HepG2 (cell line): ENCODE measurements at regions not wholly inside any gene's neighbourhood (a gene's known extent, or its start where the extent isn't known, plus 50 kb on each side); places are given as distances from the start of the nearest gene placed in this dataset.

ENCODE experiments used
- ATAC-seq: fragments of 200-7000 bp; cut with Tn5 transposase; 3 replicates; pipeline ENCODE4 v1.9.1; 2020; ENCODE audit warnings: mild to moderate bottlenecking, moderate library complexity
- BruUV-seq: library from RNA; stranded (reverse); fragments of 400-500 nt; replicated peaks from 2 replicates; lab custom pipeline; 2021; lab: Mats Ljungman, UMichigan
- CTCF ChIA-PET: fragments of 300-600 bp; formaldehyde crosslinking; extraction: SDS; loops from one replicate; lab custom pipeline; 2021; ENCODE audit warnings: low total read pairs, inconsistent platforms, low intra/inter-chr PET ratio; lab: Yijun Ruan, JAX
- POLR2A ChIA-PET: fragments of 350-600 bp; sonication (Branson Sonifier 250); formaldehyde crosslinking; loops from one replicate; lab custom pipeline; 2020; ENCODE audit warnings: antibody characterized with exemption, inconsistent platforms; lab: Yijun Ruan, JAX
- DNase-seq: peaks from one replicate; pipeline ENCODE4 v3.0.0-alpha.2; 2015; ENCODE audit warnings: low spot score
- FAIRE-seq: peaks from 3 replicates; lab custom pipeline; 2011; peaks lifted over from hg19 to GRCh38; lab: Jason Lieb, UNC
- H2AFZ ChIP-seq: one replicate; pipeline ENCODE4 v1.6.1; 2011; ENCODE audit warnings: low read length, inconsistent platforms
- H3K27ac ChIP-seq: fragments of 300-600 bp; 3 replicates; pipeline ENCODE4 v1.8.0; 2011; ENCODE audit warnings: mixed run types, mild to moderate bottlenecking, mixed read lengths, low read length, inconsistent platforms; ENCODE audit not compliant: insufficient read depth; ENCODE audit errors: extremely low read length
- H3K27me3 ChIP-seq, 2 experiments: fragments of 200-600 bp in 1 of 2; 2 replicates in 1 of 2; 3 replicates in 1 of 2; pipeline versions ENCODE4 v1.6.0 to v1.8.0; 2011; ENCODE audit warnings: low read length in 2 of 2, mild to moderate bottlenecking in 2 of 2, moderate library complexity in 2 of 2, inconsistent platforms in 1 of 2; ENCODE audit not compliant: insufficient read depth in 2 of 2, control insufficient read depth in 1 of 2
- H3K36me3 ChIP-seq, 2 experiments: fragments of 200-600 bp in 1 of 2; replicated peaks in 1 of 2; 2 replicates in 1 of 2; 3 replicates in 1 of 2; pipeline versions ENCODE4 v1.5.1 to v1.8.0; 2011; ENCODE audit warnings: low read length in 2 of 2, inconsistent platforms in 1 of 2; ENCODE audit not compliant: insufficient read depth in 2 of 2, control insufficient read depth in 1 of 2
- H3K4me1 ChIP-seq: 2 replicates; pipeline ENCODE4 v1.5.1; 2012; ENCODE audit warnings: low read length, inconsistent platforms; ENCODE audit not compliant: insufficient read depth
- H3K4me2 ChIP-seq: 2 replicates; pipeline ENCODE4 v1.6.0; 2011; ENCODE audit warnings: low read depth, low read length, inconsistent platforms
- H3K4me3 ChIP-seq, 3 experiments: fragments of 200-600 bp in 1 of 3; sonication (generic), shearing (Covaris generic) in 1 of 3; replicated peaks in 1 of 3; 2 replicates each; pipeline ENCODE4 v1.5.1; 2011 to 2016; ENCODE audit warnings: low read length in 3 of 3, inconsistent platforms in 2 of 3, low read depth in 2 of 3, mild to moderate bottlenecking in 2 of 3, control low read depth in 1 of 3, mixed read lengths in 1 of 3; ENCODE audit not compliant: insufficient read depth in 1 of 3
- H3K79me2 ChIP-seq: one replicate; pipeline ENCODE4 v1.6.1; 2011; ENCODE audit warnings: low read length, inconsistent platforms; ENCODE audit not compliant: insufficient read depth
- H3K9ac ChIP-seq: 2 replicates; pipeline ENCODE4 v1.6.0; 2011; ENCODE audit warnings: mild to moderate bottlenecking, low read depth, low read length, inconsistent platforms; ENCODE audit not compliant: insufficient read depth
- H3K9me3 ChIP-seq: 2 replicates; pipeline ENCODE4 v1.5.1; 2012; ENCODE audit warnings: mild to moderate bottlenecking, low read length
- H4K20me1 ChIP-seq: 2 replicates; pipeline ENCODE4 v1.6.0; 2011; ENCODE audit warnings: inconsistent platforms, mild to moderate bottlenecking, low read length, moderate library complexity; ENCODE audit not compliant: insufficient read depth
- EHMT2 ChIP-seq: fragments of 200-600 bp; sonication (generic); IDR thresholded peaks from 2 replicates; pipeline ENCODE4 v1.7.0; 2017; ENCODE audit warnings: antibody characterized with exemption, low read depth, low read length, borderline replicate concordance
- FOXJ3 ChIP-seq: sonication (generic); formaldehyde crosslinking; IDR thresholded peaks from 2 replicates; pipeline ENCODE4 v1.4.0; 2020; ENCODE audit warnings: missing genetic modification reagents, mild to moderate bottlenecking, borderline replicate concordance
- IRF2 ChIP-seq: IDR thresholded peaks from 2 replicates; pipeline ENCODE4 v1.6.1; 2018; ENCODE audit warnings: missing genetic modification reagents, missing compliant biosample characterization
- MED8 ChIP-seq: sonication (generic); formaldehyde crosslinking; IDR thresholded peaks from 2 replicates; pipeline ENCODE4 v1.8.1; 2023; ENCODE audit warnings: mild to moderate bottlenecking, missing genetic modification reagents; ENCODE audit not compliant: insufficient replicate concordance
- PHF8 ChIP-seq: sonication (generic); formaldehyde crosslinking; IDR thresholded peaks from 2 replicates; pipeline ENCODE4 v1.5.0; 2020; ENCODE audit warnings: missing genetic modification reagents
- SMAD1 ChIP-seq: sonication (generic); formaldehyde crosslinking; IDR thresholded peaks from 2 replicates; pipeline ENCODE4 v1.4.0; 2020; ENCODE audit warnings: missing genetic modification reagents, low read depth, mild to moderate bottlenecking, borderline replicate concordance
- SRSF1 ChIP-seq: fragments of 200-400 bp; formaldehyde crosslinking; optimal IDR thresholded peaks from 2 replicates; pipeline ENCODE3; 2017; ENCODE audit warnings: mild to moderate bottlenecking, low read depth, low read length, moderate library complexity
- ZBTB49 ChIP-seq: sonication (generic); formaldehyde crosslinking; IDR thresholded peaks from 2 replicates; pipeline ENCODE4 v1.4.0; 2020; ENCODE audit warnings: missing genetic modification reagents, borderline replicate concordance
- ZMYM3 ChIP-seq: sonication (generic); formaldehyde crosslinking; IDR thresholded peaks from 2 replicates; pipeline ENCODE4 v1.5.1; 2020; ENCODE audit warnings: mild to moderate bottlenecking, missing genetic modification reagents
- WGBS: methylation state at CpG from one replicate; pipeline ENCODE4 v1.1.6; 2017; ENCODE audit warnings: low lambda C conversion rate; 5-methylcytosine and 5-hydroxymethylcytosine counted together
- in situ Hi-C: cut with HindIII; loops from 2 replicates; pipeline ENCODE4 v1.10.0; 2017; ENCODE audit warnings: low pct_unique_long_range_greater_than_20kb; ENCODE audit not compliant: extremely low pct_ligation_motif_present
- intact Hi-C: fragments of 100-400 bp; cut with micrococcal nuclease; formaldehyde crosslinking; loops from one replicate; pipeline ENCODE4 v1.10.0; 2022; ENCODE audit not compliant: unreplicated experiment
- TF ChIP-seq, protein P1 (sequence below): IDR thresholded peaks from 2 replicates; pipeline ENCODE4 v1.6.1; 2016; ENCODE audit warnings: low read depth, missing genetic modification reagents, missing compliant biosample characterization
- TF ChIP-seq, protein P2 (sequence below): sonication (generic); formaldehyde crosslinking; IDR thresholded peaks from 2 replicates; pipeline ENCODE4 v1.8.1; 2023; ENCODE audit warnings: mild to moderate bottlenecking, missing genetic modification reagents
- TF ChIP-seq, protein P3 (sequence below): sonication (generic); formaldehyde crosslinking; IDR thresholded peaks from 2 replicates; pipeline ENCODE4 v1.8.0; 2022; ENCODE audit warnings: missing genetic modification reagents, mild to moderate bottlenecking, moderate library complexity, borderline replicate concordance

DNA sequence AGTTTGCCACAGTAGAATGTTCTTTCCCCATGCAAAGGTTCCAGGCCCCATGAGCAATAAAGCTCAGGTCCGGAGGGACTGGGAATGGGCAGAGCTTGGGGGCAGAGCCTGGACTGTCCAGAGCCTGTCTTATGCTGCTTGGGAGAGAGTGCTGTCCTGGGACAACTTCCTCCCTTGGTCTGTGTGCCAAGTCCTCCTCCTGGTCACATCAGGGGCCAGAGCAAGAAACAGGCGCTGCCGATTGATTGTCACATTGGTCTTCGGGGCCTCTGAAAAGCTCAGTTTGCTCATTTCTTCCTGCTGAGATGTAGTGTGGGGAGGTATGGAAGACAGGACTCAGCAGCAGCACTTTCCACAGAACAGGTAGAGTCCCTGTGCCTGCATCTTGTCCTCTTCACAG lies 54.0 kb upstream of the FCN1 start:
- Histone ChIP-seq H3K36me3 (no peaks in the 10 kb centered on the region), H3K27me3 (peaks cover 2 to 41% of the 10 kb centered on the region in 2 experiments; a peak in 4 of 5 replicates), H2AFZ (no peak overlapping the region), H3K79me2 (no peaks in the 10 kb centered on the region), H3K27ac (no peak overlapping the region), H4K20me1 (peaks cover 3% of the 10 kb centered on the region; the same call in 1 of the 2 replicates), H3K4me2 (no peak overlapping the region), H3K4me3 (no peak overlapping the region), H3K9me3 (no peaks in the 10 kb centered on the region), H3K9ac (no peak overlapping the region), H3K4me1 (no peaks in the 10 kb centered on the region)
- in situ Hi-C loops (no loop called here), intact Hi-C loops (no loop called here)
- no CpG with 5 or more reads among the region's 4 CpGs for WGBS
- no peak for ATAC-seq
- CTCF ChIA-PET = no interaction called here
- BruUV-seq = no TSS peak
- no peak for FAIRE-seq
- POLR2A ChIA-PET = no interaction called here
- no peak for DNase-seq
- TF ChIP-seq, protein P1, sequence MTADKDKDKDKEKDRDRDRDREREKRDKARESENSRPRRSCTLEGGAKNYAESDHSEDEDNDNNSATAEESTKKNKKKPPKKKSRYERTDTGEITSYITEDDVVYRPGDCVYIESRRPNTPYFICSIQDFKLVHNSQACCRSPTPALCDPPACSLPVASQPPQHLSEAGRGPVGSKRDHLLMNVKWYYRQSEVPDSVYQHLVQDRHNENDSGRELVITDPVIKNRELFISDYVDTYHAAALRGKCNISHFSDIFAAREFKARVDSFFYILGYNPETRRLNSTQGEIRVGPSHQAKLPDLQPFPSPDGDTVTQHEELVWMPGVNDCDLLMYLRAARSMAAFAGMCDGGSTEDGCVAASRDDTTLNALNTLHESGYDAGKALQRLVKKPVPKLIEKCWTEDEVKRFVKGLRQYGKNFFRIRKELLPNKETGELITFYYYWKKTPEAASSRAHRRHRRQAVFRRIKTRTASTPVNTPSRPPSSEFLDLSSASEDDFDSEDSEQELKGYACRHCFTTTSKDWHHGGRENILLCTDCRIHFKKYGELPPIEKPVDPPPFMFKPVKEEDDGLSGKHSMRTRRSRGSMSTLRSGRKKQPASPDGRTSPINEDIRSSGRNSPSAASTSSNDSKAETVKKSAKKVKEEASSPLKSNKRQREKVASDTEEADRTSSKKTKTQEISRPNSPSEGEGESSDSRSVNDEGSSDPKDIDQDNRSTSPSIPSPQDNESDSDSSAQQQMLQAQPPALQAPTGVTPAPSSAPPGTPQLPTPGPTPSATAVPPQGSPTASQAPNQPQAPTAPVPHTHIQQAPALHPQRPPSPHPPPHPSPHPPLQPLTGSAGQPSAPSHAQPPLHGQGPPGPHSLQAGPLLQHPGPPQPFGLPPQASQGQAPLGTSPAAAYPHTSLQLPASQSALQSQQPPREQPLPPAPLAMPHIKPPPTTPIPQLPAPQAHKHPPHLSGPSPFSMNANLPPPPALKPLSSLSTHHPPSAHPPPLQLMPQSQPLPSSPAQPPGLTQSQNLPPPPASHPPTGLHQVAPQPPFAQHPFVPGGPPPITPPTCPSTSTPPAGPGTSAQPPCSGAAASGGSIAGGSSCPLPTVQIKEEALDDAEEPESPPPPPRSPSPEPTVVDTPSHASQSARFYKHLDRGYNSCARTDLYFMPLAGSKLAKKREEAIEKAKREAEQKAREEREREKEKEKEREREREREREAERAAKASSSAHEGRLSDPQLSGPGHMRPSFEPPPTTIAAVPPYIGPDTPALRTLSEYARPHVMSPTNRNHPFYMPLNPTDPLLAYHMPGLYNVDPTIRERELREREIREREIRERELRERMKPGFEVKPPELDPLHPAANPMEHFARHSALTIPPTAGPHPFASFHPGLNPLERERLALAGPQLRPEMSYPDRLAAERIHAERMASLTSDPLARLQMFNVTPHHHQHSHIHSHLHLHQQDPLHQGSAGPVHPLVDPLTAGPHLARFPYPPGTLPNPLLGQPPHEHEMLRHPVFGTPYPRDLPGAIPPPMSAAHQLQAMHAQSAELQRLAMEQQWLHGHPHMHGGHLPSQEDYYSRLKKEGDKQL (CRISPR knock-in tag) = no peak
- TF ChIP-seq MED8 (CRISPR knock-in tag) (no peak), SMAD1 (CRISPR knock-in tag) (no peak), IRF2 (CRISPR knock-in tag) (no peak), PHF8 (CRISPR knock-in tag) (no peak), EHMT2 (no peak), ZMYM3 (CRISPR knock-in tag) (no peak), FOXJ3 (CRISPR knock-in tag) (no peak), ZBTB49 (no peak), SRSF1 (no peak)
- TF ChIP-seq, protein P2, sequence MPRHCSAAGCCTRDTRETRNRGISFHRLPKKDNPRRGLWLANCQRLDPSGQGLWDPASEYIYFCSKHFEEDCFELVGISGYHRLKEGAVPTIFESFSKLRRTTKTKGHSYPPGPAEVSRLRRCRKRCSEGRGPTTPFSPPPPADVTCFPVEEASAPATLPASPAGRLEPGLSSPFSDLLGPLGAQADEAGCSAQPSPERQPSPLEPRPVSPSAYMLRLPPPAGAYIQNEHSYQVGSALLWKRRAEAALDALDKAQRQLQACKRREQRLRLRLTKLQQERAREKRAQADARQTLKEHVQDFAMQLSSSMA (CRISPR knock-in tag) = no peak
- TF ChIP-seq, protein P3, sequence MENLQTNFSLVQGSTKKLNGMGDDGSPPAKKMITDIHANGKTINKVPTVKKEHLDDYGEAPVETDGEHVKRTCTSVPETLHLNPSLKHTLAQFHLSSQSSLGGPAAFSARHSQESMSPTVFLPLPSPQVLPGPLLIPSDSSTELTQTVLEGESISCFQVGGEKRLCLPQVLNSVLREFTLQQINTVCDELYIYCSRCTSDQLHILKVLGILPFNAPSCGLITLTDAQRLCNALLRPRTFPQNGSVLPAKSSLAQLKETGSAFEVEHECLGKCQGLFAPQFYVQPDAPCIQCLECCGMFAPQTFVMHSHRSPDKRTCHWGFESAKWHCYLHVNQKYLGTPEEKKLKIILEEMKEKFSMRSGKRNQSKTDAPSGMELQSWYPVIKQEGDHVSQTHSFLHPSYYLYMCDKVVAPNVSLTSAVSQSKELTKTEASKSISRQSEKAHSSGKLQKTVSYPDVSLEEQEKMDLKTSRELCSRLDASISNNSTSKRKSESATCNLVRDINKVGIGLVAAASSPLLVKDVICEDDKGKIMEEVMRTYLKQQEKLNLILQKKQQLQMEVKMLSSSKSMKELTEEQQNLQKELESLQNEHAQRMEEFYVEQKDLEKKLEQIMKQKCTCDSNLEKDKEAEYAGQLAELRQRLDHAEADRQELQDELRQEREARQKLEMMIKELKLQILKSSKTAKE (CRISPR knock-in tag) = no peak
